ENCODE measurements at regions not wholly inside any gene's neighbourhood (a gene's known extent, or its start where the extent isn't known, plus 50 kb on each side); places are given as distances from the start of the nearest gene placed in this dataset.
"Not testable (repeated sequence)": the region's sequence is repeated elsewhere in the genome, so short reads cannot be mapped to it uniquely, and the experiment has no call there.

GRCh38 chr6:4420160-4420865, 284.9 kb upstream of the ECI2 start:
- in situ Hi-C loops (cut with HindIII; ENCODE audit: low sequenced_read_pairs) = no loop called here
- no peak overlapping the region for H3K4me3 ChIP-seq (ENCODE audit: low read depth, low read length)
- no peak for DNase-seq (ENCODE audit: low read depth, low spot score)
- TF ChIP-seq CTCF (IDR thresholded peaks at IDR 0.05; ENCODE audit: low read depth, low read length) = no peak

- no peak overlapping the region for H3K4me3 ChIP-seq (ENCODE audit: low read depth, low read length)
- in situ Hi-C loops (cut with HindIII; ENCODE audit: low sequenced_read_pairs) = no loop called here
- no peak for TF ChIP-seq CTCF (IDR thresholded peaks at IDR 0.05; ENCODE audit: low read depth, low read length)
- no peak for DNase-seq (ENCODE audit: low read depth, low spot score)
Observed at GRCh38 chr6:4415549-4415948, 280.2 kb upstream of the ECI2 start.

GRCh38 chr6:4414078-4414477, 278.7 kb upstream of the ECI2 start:
- DNase-seq (ENCODE audit: low read depth, low spot score); in situ Hi-C loops (cut with HindIII; ENCODE audit: low sequenced_read_pairs); H3K4me3 ChIP-seq (ENCODE audit: low read depth, low read length): not testable (repeated sequence)

GRCh38 chr6:4413073-4413472, 277.7 kb upstream of the ECI2 start:
- DNase-seq (ENCODE audit: low read depth, low spot score) = peak; percentile 37
- in situ Hi-C loops (cut with HindIII; ENCODE audit: low sequenced_read_pairs) = no loop called here
- no peak for TF ChIP-seq CTCF (IDR thresholded peaks at IDR 0.05; ENCODE audit: low read depth, low read length)
- no peak overlapping the region for H3K4me3 ChIP-seq (ENCODE audit: low read depth, low read length)

GRCh38 chr6:4412488-4412887, 277.1 kb upstream of the ECI2 start:
- DNase-seq (ENCODE audit: low read depth, low spot score) = no peak
- in situ Hi-C loops (cut with HindIII; ENCODE audit: low sequenced_read_pairs) = no loop called here
- no peak overlapping the region for H3K4me3 ChIP-seq (ENCODE audit: low read depth, low read length)
- TF ChIP-seq CTCF (IDR thresholded peaks at IDR 0.05; ENCODE audit: low read depth, low read length) = no peak

- no peak for DNase-seq (ENCODE audit: low read depth, low spot score)
- no peak overlapping the region for H3K4me3 ChIP-seq (ENCODE audit: low read depth, low read length)
- TF ChIP-seq CTCF (IDR thresholded peaks at IDR 0.05; ENCODE audit: low read depth, low read length) = no peak
- in situ Hi-C loops (cut with HindIII; ENCODE audit: low sequenced_read_pairs) = no loop called here
Observed at GRCh38 chr6:4412077-4412476, 276.7 kb upstream of the ECI2 start.

GRCh38 chr6:4407710-4408109, 272.3 kb upstream of the ECI2 start:
- in situ Hi-C loops (cut with HindIII; ENCODE audit: low sequenced_read_pairs); DNase-seq (ENCODE audit: low read depth, low spot score): not testable (repeated sequence)

More at GRCh38 chr6:4407710-4408109, 272.3 kb upstream of the ECI2 start:
- H3K4me3 ChIP-seq (ENCODE audit: low read depth, low read length) = not testable (repeated sequence)
